HepG2 (cell line): ENCODE measurements at regions not wholly inside any gene's neighbourhood (a gene's known extent, or its start where the extent isn't known, plus 50 kb on each side); places are given as distances from the start of the nearest gene placed in this dataset.

Source experiments
- CHD4 ChIP-seq: fragments of 200-600 bp; sonication (generic); IDR thresholded peaks from 2 replicates; pipeline ENCODE4 v1.7.0; 2017; ENCODE audit warnings: mild to moderate bottlenecking, low read length, borderline replicate concordance
- EP300 ChIP-seq, 3 experiments: sonication (generic) in 1 of 3; formaldehyde crosslinking in 1 of 3; IDR thresholded peaks; 2 replicates each; pipeline versions ENCODE4 v1.5.1 to v1.6.1; 2011 to 2020; ENCODE audit warnings: low read depth in 2 of 3, low read length in 2 of 3, borderline replicate concordance in 1 of 3, improper control_type of control experiment in 1 of 3, mild to moderate bottlenecking in 1 of 3, missing genetic modification reagents in 1 of 3, moderate library complexity in 1 of 3
- HOXA7 ChIP-seq: sonication (generic); formaldehyde crosslinking; IDR thresholded peaks from 2 replicates; pipeline ENCODE4 v1.8.1; 2022; ENCODE audit warnings: mild to moderate bottlenecking, missing genetic modification reagents, moderate library complexity
- JUND ChIP-seq: sonication (generic); formaldehyde crosslinking; IDR thresholded peaks from 2 replicates; pipeline ENCODE4 v1.8.0; 2022; ENCODE audit warnings: mild to moderate bottlenecking, missing genetic modification reagents
- MAFK ChIP-seq, 2 experiments: IDR thresholded peaks in 1 of 2; conservative IDR thresholded peaks in 1 of 2; 2 replicates each; pipeline ENCODE4 v1.6.1; 2011; ENCODE audit warnings: improper control_type of control experiment in 2 of 2, low read length in 2 of 2
- MED1 ChIP-seq: sonication (generic); formaldehyde crosslinking; IDR thresholded peaks from 2 replicates; pipeline ENCODE4 v1.4.0; 2020; ENCODE audit warnings: missing genetic modification reagents
- NFIC ChIP-seq: IDR thresholded peaks from 2 replicates; pipeline ENCODE4 v1.6.1; 2012; ENCODE audit warnings: mild to moderate bottlenecking, low read length, inconsistent platforms
- ZFP41 ChIP-seq: sonication (generic); formaldehyde crosslinking; IDR thresholded peaks from 2 replicates; pipeline ENCODE4 v1.4.0; 2020; ENCODE audit warnings: mild to moderate bottlenecking, missing genetic modification reagents, borderline replicate concordance
- ZKSCAN8 ChIP-seq: IDR thresholded peaks from 2 replicates; pipeline ENCODE4 v1.6.1; 2016; ENCODE audit warnings: borderline replicate concordance, missing genetic modification reagents, missing compliant biosample characterization
- ZNF746 ChIP-seq: sonication (generic); formaldehyde crosslinking; IDR thresholded peaks from 2 replicates; pipeline ENCODE4 v1.8.0; 2022; ENCODE audit warnings: mild to moderate bottlenecking, missing genetic modification reagents
- TF ChIP-seq, protein P1 (sequence below): sonication (generic); formaldehyde crosslinking; IDR thresholded peaks from 2 replicates; pipeline ENCODE4 v1.5.0; 2020; ENCODE audit warnings: mild to moderate bottlenecking, missing genetic modification reagents, moderate library complexity
- TF ChIP-seq, protein P2 (sequence below): IDR thresholded peaks from 2 replicates; pipeline ENCODE4 v1.6.1; 2018; ENCODE audit warnings: missing genetic modification reagents, mild to moderate bottlenecking, missing compliant biosample characterization
- TF ChIP-seq, protein P3 (sequence below): sonication (generic); formaldehyde crosslinking; IDR thresholded peaks from 2 replicates; pipeline ENCODE4 v1.4.0; 2020; ENCODE audit warnings: missing genetic modification reagents

DNA sequence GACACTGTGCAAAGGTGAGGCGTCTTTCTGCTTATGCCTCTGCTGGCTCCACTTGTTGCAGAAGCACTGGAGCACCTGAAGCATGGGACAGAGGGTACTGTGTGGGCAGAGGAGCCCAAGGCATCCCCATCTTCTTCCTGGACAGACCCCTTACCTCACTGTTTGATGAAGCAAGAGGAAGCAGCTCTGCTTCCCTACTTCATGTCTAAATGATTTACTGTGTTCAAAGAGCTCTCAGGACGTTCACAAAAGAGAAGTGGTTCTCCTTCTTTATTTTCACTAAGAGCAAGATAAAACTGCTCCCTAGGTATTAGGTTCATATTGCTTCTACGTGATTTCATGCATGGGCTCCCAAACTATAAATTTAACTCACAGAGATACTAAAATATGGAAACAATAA, 1635.4 kb upstream of the SLC10A2 start:
- TF ChIP-seq, protein P1, sequence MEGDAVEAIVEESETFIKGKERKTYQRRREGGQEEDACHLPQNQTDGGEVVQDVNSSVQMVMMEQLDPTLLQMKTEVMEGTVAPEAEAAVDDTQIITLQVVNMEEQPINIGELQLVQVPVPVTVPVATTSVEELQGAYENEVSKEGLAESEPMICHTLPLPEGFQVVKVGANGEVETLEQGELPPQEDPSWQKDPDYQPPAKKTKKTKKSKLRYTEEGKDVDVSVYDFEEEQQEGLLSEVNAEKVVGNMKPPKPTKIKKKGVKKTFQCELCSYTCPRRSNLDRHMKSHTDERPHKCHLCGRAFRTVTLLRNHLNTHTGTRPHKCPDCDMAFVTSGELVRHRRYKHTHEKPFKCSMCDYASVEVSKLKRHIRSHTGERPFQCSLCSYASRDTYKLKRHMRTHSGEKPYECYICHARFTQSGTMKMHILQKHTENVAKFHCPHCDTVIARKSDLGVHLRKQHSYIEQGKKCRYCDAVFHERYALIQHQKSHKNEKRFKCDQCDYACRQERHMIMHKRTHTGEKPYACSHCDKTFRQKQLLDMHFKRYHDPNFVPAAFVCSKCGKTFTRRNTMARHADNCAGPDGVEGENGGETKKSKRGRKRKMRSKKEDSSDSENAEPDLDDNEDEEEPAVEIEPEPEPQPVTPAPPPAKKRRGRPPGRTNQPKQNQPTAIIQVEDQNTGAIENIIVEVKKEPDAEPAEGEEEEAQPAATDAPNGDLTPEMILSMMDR (CRISPR knock-in tag) = no peak
- no peak for TF ChIP-seq EP300 (IDR thresholded peaks at IDR 0.05; ENCODE audit: low read depth in 2 of 2, low read length in 2 of 2)
- no peak for TF ChIP-seq EP300 (CRISPR knock-in tag; IDR thresholded peaks at IDR 0.05; ENCODE audit: borderline replicate concordance)
- no peak for TF ChIP-seq ZKSCAN8
- TF ChIP-seq, protein P2, sequence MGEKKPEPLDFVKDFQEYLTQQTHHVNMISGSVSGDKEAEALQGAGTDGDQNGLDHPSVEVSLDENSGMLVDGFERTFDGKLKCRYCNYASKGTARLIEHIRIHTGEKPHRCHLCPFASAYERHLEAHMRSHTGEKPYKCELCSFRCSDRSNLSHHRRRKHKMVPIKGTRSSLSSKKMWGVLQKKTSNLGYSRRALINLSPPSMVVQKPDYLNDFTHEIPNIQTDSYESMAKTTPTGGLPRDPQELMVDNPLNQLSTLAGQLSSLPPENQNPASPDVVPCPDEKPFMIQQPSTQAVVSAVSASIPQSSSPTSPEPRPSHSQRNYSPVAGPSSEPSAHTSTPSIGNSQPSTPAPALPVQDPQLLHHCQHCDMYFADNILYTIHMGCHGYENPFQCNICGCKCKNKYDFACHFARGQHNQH (CRISPR knock-in tag) = no peak
- no peak for TF ChIP-seq JUND (CRISPR knock-in tag)
- TF ChIP-seq ZNF746 = no peak
- TF ChIP-seq, protein P3, sequence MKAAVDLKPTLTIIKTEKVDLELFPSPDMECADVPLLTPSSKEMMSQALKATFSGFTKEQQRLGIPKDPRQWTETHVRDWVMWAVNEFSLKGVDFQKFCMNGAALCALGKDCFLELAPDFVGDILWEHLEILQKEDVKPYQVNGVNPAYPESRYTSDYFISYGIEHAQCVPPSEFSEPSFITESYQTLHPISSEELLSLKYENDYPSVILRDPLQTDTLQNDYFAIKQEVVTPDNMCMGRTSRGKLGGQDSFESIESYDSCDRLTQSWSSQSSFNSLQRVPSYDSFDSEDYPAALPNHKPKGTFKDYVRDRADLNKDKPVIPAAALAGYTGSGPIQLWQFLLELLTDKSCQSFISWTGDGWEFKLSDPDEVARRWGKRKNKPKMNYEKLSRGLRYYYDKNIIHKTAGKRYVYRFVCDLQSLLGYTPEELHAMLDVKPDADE (CRISPR knock-in tag) = no peak
- TF ChIP-seq ZFP41 (CRISPR knock-in tag) = no peak
- no peak for TF ChIP-seq MAFK (conservative IDR thresholded peaks at IDR 0.05 in 1 of 2, IDR thresholded peaks at IDR 0.05 in 1 of 2; ENCODE audit: low read length in 2 of 2)
- TF ChIP-seq NFIC = no peak
- TF ChIP-seq MED1 (CRISPR knock-in tag) = no peak
- no peak for TF ChIP-seq HOXA7 (CRISPR knock-in tag)
- no peak for TF ChIP-seq CHD4
